ENCODE measurements at regions not wholly inside any gene's neighbourhood (a gene's known extent, or its start where the extent isn't known, plus 50 kb on each side); places are given as distances from the start of the nearest gene placed in this dataset.

DNA sequence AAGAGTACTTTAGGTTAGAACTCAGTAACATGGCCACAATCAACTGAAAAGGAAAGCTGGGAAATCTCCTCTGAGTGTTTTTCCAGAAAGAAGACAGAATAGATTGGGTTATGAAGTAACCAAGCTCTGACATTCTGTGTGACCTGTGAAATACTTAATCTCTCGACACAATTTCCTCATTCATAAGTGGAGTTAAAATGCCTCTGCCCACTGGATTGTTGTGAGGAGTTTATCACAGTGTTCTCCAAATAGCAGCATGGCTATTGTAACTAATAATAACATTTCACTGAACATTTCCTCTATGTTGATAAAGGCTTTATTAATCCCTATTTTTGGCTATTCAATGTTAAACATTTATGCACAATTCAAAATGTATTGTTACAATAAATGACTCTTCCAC lies 311.0 kb downstream of the GABRB2 start:
- DNase-seq (ENCODE audit: low spot score), result no peak

DNA sequence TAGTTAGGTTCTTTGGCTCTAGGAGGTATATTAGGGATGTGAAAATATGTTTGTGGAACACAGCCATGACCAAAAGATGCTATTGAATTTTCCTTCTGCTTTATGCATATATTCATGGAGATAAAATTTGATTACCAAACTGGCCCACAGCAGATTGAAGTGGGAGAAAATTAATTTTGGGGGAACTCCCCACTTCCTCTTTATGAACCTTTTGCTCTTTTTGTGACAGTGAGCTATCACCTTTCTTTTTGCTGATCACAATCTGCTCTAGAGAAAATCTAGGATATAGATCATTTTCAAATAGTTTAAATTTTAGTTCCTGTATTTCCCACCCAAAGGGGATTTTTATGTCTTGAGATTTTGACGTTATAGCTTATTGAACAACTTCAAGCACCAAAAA lies 313.0 kb downstream of the GABRB2 start:
- no peak for DNase-seq (ENCODE audit: low spot score)

DNA sequence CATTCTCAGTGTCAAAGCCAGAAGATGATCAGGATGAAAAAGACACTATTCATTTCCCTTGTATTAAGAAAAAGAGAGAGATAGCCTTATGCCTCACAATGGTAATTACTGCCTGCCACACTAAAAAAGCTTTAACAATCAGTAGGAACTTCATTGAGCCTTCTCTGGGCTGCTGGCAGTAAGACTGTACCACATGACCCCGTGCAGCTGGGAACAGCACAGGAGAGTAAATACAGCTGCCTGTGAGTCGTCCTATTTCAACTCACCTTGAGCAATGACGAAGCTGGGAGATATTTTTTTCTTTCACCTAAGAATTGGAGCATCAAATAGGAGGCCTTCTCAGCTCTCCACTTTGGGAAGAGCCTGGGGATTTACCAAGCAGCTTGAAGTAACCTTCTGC lies 316.3 kb downstream of the GABRB2 start:
- DNase-seq (ENCODE audit: low spot score), result no peak

DNA sequence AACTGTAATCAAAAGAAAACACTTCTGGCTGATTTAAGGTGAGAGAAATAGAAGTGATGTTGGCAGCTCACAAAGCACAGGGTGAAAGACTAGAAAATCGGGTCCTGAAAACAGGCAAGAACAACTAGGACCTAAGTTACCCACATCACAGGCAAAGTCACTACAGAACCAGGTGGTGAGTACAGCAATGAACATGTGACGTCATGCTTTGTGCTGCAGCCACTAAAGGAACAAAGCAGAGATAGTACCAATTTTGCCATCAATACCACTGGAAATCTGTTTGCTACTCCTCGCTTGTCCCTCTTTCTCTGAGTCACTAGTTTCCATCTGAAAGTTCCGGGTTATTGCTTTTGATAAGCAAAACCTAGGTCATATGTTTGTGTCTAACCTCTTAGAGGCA lies 326.7 kb downstream of the GABRB2 start:
- DNase-seq (ENCODE audit: low spot score), result no peak

DNA sequence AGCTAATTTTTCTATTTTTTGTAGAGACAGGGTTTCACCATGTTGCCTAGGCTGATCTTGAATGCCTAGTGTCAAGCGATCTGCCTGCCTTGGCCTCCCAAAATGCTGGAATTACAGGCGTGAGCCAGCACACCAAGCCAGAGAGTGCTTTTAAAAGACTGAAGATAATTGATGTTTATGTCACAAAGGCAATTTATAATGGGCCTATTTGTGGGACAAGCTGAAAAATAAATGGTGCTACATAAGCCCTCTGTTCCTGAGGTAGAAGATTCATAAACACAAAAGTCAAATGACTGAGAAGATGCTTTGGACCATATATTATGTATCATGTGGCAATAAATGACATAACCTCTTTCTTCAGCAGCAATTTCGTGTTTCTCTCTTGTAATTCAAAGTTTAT lies 329.6 kb downstream of the GABRB2 start:
- no peak for DNase-seq (ENCODE audit: low spot score)

DNA sequence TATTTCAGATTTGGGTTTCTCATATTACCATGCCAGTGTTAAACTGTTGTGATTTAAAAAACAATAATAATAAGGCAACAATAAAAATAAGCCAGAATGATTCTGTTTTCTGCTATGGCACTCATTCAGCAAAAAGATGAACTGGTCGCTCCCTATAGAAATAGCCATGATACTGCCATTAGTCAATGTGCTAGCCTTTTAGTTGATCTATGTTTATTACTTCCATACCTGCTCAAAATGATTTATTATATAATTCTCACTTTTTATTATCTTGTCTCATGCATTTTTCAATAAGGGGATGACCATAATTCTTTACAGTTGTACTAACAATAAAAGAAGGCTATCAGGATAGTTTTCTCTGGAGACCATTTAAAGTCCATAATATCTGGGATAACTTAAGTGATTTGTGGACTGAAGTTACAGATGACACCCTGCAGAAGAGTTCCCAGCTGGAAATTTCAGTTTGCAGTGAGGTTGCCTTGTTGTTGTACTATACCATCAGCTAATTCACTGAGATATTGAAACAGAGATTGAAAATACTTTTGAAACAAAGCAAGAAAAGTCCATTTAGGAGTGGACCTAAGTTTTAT lies 334.3 kb downstream of the GABRB2 start:
- DNase-seq (ENCODE audit: low spot score), result no peak

DNA sequence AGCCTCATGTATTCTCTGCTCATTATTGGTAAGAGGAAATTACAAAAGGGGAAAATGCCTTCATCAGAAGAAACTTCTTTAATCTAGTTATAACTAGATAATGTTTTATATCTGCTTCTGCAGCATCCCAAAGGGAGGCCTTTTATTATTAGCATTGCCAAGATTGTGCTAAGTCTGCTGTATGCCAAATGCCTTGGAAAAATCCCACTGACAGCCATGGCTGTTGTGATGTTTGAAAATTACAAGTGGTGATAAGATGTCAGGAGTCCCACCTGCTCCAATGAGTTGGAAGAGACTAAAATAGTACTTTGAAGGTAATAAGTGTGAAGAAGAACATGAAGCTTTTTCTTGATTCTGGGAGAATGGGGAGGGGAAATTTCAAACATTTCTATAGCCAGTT lies 345.0 kb downstream of the GABRB2 start:
- DNase-seq (ENCODE audit: low spot score), result no peak

DNA sequence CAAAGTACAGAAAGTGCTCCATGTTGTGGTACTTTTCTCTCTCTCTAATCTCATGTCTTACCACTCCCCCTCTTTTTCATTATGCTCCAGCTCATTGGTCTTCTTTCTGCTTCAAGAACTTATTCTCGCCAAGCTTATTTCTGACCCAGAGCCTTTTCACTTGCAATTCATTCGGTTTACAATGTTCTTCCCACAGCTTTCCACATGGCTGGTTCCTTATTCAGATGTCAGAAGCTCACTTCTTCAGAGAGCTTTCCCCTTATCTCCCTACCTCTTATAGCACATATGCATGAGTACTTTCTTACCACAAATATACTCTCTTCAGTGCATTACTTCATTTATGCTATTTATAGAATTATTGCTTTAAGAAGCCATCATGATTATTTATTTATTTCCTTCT lies 338.8 kb upstream of the ATP10B start:
- no peak for DNase-seq (ENCODE audit: low spot score)

DNA sequence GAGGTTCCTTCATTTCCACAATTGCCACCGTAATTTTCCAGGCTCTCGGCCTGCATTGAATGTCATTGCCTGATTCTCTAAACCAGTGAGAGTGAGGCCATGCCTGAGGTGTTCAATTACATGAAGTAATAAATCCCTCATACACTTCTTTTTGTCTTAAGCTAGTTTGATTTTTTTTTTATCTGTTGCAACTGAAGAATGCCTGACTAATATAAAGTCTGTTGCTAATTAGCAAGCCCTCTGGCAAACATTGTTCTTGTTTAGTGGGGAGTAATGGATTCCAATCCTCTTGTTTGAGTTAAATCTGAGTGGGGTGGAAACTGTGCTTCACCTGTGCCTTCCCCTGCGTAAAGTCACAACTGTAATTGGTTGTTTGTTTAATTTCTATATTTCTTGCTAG lies 338.1 kb upstream of the ATP10B start:
- no peak for DNase-seq (ENCODE audit: low spot score)

DNA sequence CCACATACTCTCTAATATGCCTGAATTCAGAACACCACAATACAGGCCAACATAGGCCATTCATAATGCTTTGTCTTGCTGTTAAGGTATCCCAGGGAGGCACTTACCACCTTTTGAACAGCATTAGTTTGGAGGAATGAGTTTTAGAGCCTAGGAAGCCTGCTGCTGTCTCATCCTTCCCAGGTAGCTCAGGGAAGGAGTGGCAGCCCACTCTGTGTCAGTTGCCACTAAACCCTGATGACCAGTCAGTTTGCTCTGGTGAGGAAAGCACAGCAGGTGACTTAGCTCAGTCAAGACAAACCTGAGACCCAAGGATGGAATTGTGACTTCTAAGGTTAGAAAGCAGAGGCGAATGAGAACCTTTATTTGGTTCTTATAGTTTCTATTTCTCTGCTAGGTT lies 337.4 kb upstream of the ATP10B start:
- no peak for DNase-seq (ENCODE audit: low spot score)

DNA sequence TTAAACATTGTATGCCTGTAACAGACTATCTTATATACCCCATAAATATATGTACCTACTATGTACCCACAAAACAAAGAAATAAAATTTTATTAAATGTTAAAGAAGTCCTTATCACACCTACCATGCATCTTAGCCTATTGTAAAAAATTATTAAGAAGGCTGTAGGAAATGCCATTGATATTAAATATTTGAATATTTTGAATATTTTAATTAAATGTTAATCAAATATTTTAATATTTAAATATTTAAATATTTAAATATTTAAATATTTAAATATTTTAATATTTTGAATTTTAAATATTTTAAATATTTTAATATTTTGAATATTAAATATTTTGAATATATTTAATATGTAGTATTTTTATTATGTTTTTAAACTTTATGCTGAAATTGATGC lies 331.5 kb upstream of the ATP10B start:
- DNase-seq (ENCODE audit: low spot score), result no peak

DNA sequence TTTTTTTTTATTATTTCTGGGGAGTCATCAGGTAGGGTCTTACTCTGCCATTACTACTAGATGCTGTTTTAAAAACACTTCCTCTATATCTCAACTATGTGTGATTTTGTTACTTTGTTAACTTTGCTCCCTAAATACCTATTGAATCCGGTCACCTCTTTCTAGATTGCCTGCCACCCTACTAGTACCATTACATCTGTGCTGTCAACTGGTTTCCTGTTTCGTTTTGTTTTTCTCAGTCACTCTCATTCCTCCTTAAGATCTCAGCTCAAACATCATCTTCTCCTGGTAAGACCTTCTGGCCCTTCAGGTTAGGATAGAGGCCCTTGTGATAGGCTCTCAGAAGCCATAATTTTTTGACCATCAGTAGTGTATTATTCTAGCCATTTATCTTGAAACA lies 324.2 kb upstream of the ATP10B start:
- no peak for DNase-seq (ENCODE audit: low spot score)

DNA sequence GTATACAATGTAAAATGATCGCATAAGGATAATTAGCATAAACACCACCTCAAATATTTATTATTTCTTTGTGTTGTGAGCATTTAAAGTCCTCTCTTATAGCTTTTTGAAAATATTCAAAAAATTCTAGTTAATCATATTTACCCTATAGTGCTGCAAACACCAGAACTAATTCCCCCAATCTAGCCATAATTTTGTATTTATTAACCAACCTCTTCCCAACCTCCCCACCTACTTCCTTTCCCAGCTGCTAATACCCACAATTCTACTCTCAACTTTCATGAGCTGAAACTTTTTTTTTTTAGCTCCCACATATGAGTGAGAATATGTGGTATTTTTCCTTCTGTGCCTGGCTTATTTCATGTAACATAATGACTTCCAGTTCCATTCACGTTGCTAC lies 317.8 kb upstream of the ATP10B start:
- DNase-seq (ENCODE audit: low spot score), result no peak

DNA sequence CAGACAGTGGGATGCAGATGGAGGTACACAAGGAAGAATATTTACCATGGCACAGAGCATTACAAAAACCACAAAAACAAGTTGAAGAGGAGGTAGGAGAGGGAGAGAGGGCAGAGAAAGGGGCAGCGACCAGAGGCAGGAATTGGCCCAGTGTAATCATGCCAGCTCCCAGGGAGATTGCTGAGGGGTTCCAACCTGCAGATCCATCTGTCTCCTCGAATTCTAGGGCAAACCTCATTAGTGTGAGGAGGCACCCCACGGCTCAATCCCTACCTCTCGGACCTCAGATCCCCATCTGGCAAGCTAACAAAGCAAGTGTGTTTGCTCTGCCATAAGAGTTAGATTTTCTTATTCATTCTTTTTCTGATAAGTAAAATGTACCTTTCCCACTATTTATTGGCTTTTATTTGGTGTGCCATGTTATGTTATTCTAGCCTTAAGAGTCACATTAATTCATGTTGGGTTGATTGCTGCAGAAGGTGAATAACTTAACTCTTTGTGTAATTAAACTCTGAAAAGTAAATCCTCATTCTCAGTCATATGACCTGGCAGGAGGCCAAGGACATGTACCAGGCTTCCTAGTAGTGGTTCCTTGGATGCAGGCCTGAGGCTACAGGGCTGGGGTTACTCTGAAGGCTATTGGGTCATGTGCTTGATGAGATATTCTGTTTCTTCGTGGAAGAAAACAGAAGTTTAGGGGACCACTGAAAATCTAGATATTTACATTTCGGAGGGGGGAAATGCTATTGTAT lies 315.2 kb upstream of the ATP10B start:
- no peak for DNase-seq (ENCODE audit: low spot score)

DNA sequence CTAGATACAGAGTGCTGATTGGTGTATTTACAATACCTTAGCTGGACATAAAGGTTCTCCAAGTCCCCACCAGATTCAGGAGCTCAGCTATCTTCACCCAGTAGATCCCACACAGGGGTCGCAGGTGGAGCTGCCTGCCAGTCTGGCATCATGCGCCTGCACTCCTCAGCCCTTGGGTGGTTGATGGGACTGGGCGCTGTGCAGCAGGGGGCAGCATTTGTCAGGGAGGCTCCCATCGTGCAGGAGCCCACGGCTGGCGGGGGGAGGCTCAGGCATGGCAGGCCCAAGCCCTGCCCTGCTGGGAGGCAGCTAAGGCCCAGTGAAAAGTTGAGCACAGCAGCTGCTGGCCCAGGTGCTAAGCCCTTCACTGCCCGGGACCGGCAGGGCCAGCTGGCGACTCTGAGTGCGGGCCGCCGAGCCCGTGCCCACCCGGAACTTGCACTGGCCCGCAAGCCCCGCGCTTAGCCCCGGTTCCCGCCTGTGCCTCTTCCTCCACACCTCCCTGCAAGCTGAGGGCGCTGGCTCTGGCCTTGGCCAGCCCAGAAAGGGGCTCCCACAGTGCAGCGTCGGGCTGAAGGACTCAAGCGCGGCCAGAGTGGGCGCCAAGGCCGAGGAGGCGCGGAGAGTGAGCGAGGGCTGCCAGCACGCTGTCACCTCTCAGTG lies 314.1 kb upstream of the ATP10B start:
- no peak for DNase-seq (ENCODE audit: low spot score)

DNA sequence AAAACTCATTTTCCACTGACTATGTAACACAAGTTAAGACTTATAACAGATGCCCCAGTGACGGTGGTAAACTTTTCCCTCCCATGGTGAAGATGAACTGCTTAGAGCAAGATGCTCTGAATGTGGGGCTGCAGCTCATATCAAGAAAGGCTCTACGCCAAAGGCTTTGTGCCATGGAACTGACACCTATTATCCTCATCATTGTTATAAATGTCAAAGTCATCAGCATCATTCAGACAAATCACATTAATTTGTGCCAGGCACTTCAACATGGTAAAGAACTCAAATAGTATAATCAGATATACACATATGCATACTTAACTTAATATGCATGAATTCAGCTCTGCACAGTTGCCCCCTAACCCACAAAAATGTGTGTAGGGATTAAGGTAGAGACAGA lies 305.9 kb upstream of the ATP10B start:
- DNase-seq (ENCODE audit: low spot score), result no peak

DNA sequence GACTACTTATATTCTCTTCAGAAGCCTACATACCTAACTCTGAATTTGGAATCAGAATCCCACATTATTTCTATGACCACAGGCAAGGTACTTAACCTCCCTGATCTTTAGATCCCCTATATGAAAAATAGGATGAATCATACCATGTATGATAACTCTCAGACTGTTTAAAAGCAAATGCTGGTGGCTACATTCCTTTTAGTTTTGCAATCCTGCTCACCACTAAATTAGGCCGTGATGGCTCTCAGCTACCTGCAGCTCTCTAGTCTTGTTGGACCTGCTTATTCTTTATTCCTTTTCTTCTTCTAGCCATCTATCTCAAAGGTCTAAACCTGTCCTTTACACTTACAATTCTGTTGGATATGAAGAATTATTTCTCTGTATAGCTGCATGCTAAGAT lies 303.4 kb upstream of the ATP10B start:
- no peak for DNase-seq (ENCODE audit: low spot score)

DNA sequence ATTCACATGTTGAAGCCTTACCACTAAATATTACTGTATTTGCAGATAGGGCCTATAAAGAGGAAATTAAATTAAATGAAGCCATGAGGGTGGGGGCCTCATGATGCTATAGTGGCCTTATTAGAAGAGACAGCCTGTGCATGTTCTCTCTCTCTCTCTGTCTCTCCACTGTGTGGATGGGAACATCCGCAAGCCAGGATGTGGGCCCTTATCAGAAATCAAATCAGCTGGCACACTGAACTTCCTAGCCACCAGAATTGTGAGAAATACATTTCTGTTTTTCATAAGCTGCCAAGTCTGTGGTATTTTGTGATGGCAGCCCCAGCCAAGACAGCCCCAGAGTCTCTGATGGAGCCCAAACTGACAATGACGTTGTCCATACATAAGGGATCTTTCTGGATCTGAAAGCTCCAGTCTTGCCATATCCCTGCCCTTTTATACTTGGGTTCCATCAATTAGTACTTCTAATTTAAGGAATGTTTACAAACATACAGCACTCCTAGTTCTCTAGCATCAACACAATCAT lies 300.5 kb upstream of the ATP10B start:
- no peak for DNase-seq (ENCODE audit: low spot score)

DNA sequence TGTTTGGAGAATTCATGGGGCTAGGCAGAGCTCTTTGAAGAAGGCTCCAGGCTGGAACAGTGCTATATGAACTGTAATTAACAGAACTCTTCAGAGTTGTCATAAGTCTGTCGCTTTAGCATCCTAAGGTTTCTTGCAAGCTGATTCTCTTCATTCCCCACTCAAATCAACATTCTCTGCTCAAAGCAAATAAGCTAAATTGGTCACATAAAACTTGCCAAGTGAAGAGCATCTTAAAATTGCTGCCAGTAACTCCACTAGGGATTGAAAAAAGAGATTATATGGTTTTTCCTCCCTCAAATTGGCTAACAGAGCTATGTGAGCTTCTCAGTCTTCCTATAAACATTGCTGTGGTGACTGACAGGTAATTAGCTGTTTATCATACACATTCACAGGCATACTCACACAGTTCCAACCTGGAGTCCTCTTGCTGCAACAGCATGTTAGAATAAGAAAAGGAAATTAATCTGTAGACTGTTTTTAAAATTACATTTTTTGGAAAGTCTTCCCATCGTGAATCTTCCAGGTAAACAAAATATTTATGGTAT lies 298.5 kb upstream of the ATP10B start:
- DNase-seq (ENCODE audit: low spot score), result no peak

DNA sequence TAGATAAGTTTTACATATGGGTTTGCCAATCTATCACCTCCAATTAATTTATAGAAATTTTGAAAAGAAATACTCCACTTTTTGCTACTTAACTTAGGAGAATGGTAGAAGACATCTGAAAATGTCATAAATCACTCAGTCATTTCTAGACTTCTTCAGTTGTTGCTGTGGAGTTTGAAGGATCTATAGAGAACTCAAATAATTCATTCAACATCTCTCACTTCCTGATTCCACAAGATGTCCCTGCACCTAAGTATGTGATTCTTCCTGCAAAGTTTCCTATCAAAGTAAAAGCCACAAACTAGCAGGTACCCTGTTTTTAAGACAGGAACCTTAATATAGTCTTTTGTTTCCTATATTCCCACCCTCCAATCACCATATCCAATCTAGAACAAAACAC lies 297.1 kb upstream of the ATP10B start:
- DNase-seq (ENCODE audit: low spot score), result no peak

DNA sequence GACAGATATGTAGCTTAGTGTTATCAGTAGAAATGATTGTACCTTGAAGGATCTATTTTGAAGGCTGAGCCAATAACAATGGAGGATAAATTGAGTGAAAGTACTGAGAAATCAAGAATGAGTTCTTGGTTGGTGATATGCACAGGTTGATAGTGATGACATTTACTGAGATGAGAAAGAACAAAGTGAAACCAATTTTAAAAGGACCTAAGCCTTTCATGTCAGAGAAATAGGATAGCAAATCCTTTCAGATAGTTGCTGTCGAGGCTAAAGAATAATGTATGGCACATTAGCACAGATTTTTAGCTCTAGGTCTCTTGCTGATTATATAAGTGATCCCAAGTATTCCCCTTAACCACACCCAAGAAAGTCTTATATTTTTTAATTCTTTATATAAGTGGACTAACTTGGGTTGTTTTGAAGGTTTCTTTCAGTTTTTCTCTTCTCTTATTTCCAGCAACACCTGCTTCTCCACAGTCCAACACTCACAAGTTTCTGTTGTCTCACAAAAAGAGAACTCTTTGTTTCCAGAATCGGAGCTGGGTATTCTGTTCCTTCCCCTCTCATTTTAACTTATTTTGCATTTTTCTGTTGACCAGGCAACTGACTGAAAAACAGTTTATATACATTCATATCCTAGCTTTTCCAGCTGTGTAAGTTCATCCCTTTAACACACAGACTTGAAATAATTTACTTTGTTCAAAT lies 286.9 kb upstream of the ATP10B start:
- DNase-seq (ENCODE audit: low spot score), result no peak

DNA sequence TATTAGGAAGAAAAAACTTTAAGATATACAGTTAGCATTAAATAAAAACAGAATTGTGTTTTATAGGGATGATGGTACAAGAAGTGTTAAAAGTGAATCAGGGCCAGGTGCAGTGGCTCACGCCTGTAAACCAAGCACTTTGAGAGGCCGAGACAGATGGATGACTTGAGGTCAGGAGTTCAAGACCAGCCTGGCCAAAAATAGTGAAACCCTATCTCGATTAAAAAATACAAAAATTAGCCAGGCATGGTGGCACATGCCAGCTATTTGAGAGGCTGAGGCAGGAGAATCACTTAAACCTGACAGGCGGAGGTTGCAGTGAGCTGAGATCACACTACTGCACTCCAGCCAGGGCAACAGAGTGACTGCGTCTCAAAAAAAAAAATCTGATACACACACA lies 282.9 kb upstream of the ATP10B start:
- no peak for DNase-seq (ENCODE audit: low spot score)

Data from A172 (cell line).